ENCODE measurements at regions not wholly inside any gene's neighbourhood (a gene's known extent, or its start where the extent isn't known, plus 50 kb on each side); places are given as distances from the start of the nearest gene placed in this dataset.

GRCh38 chr15:95832668-95833067 is 497.8 kb upstream of the NR2F2 start:
- DNase-seq (ENCODE audit: low spot score) = no peak
- in situ Hi-C loops (cut with MboI; ENCODE audit: low sequenced_read_pairs, unreplicated experiment) = no loop called here
- no peak for TF ChIP-seq CTCF (IDR thresholded peaks at IDR 0.05; ENCODE audit: borderline replicate concordance, control extremely low read depth, extremely low read depth, insufficient read depth, missing control alignments)

GRCh38 chr15:95834028-95834804 is 496.3 kb upstream of the NR2F2 start:
- DNase-seq (ENCODE audit: low spot score) = no peak
- in situ Hi-C loops (cut with MboI; ENCODE audit: low sequenced_read_pairs, unreplicated experiment) = no loop called here
- no peak for TF ChIP-seq CTCF (IDR thresholded peaks at IDR 0.05; ENCODE audit: borderline replicate concordance, control extremely low read depth, extremely low read depth, insufficient read depth, missing control alignments)

- TF ChIP-seq CTCF (IDR thresholded peaks at IDR 0.05; ENCODE audit: borderline replicate concordance, control extremely low read depth, extremely low read depth, insufficient read depth, missing control alignments) = no peak
Measured at GRCh38 chr15:95836536-95836935, 494.0 kb upstream of the NR2F2 start.

GRCh38 chr15:95837341-95838004 is 493.0 kb upstream of the NR2F2 start:
- TF ChIP-seq CTCF (IDR thresholded peaks at IDR 0.05; ENCODE audit: borderline replicate concordance, control extremely low read depth, extremely low read depth, insufficient read depth, missing control alignments) = no peak
- no peak for DNase-seq (ENCODE audit: low spot score)
- in situ Hi-C loops (cut with MboI; ENCODE audit: low sequenced_read_pairs, unreplicated experiment) = no loop called here

More at GRCh38 chr15:95836536-95836935, 494.0 kb upstream of the NR2F2 start:
- in situ Hi-C loops (cut with MboI; ENCODE audit: low sequenced_read_pairs, unreplicated experiment) = no loop called here
- DNase-seq (ENCODE audit: low spot score) = no peak

- no peak for TF ChIP-seq CTCF (IDR thresholded peaks at IDR 0.05; ENCODE audit: borderline replicate concordance, control extremely low read depth, extremely low read depth, insufficient read depth, missing control alignments)
- DNase-seq (ENCODE audit: low spot score) = peak; percentile 17
- in situ Hi-C loops (cut with MboI; ENCODE audit: low sequenced_read_pairs, unreplicated experiment) = no loop called here
Measured at GRCh38 chr15:95839367-95839782, 491.1 kb upstream of the NR2F2 start.

GRCh38 chr15:95840004-95840403 is 490.5 kb upstream of the NR2F2 start:
- no peak for TF ChIP-seq CTCF (IDR thresholded peaks at IDR 0.05; ENCODE audit: borderline replicate concordance, control extremely low read depth, extremely low read depth, insufficient read depth, missing control alignments)
- DNase-seq (ENCODE audit: low spot score) = no peak
- in situ Hi-C loops (cut with MboI; ENCODE audit: low sequenced_read_pairs, unreplicated experiment) = no loop called here
